GM19463 (cell line): ENCODE measurements at regions not wholly inside any gene's neighbourhood (a gene's known extent, or its start where the extent isn't known, plus 50 kb on each side); places are given as distances from the start of the nearest gene placed in this dataset.
"Not testable (repeated sequence)": the region's sequence is repeated elsewhere in the genome, so short reads cannot be mapped to it uniquely, and the experiment has no call there.

Experiments
- ATAC-seq: cut with Tn5 transposase; IDR thresholded peaks from one replicate; pipeline ENCODE4 v1.9.1; 2021; ENCODE audit warnings: mild to moderate bottlenecking, moderate library complexity; ENCODE audit not compliant: unreplicated experiment

DNA sequence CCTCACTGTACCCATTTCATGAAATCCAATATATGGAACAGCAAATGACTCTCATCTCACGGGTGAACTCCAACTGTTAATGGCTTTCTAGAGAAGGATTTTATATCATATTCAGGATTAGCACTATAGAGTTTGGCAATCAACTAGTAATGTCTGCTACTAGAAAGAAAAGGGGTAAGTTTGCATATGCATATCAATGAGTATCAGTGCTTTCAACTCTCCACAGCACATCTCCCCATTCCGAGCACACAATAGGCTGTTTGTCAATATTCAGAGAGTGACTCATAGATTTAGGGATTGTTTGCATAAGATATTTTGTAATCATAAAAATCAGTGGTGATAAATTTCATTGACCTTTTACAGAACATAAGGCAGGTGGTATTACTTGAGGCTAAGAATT lies 163.2 kb upstream of the LMCD1 start:
- ATAC-seq = no peak

- no peak for ATAC-seq
Observed at GRCh38 chr3:8341821-8342247, 159.8 kb upstream of the LMCD1 start.

DNA sequence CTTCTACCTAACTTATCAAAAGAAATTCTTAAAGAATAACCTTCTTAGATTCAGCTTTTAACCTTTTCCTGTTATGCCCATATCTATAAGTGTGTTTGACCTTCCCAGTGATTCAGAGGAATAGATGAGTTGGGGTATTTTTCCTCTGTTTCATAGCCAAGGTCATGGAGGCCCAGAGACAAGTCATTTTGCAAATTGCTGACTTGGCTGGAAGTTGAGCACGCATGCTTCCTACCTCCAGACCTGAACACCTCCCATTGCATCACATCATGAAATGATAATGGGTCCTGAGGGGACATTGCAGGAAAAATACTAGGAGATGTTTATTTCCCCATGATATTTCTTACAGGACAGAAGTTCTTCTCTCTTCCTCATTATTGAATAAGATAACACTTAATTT lies 158.6 kb upstream of the LMCD1 start:
- ATAC-seq = no peak

DNA sequence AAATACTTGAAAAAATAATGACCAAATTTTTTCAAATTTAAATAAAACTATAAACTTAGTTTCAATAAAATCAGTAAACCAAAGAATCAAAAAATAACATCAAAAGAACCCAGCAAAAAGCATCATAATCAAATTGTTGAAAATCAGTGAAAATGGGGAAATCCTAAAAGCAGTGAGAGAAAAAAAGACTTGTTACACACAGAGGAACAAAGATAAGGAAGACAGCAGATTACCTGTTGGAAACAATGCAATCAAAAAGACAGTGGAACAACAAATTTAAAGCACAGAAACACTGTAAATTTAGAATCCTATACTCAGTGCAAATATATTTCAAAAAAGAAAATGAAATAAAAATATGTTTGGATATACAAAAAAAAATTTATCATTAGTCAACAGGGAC lies 156.2 kb upstream of the LMCD1 start:
- no peak for ATAC-seq

DNA sequence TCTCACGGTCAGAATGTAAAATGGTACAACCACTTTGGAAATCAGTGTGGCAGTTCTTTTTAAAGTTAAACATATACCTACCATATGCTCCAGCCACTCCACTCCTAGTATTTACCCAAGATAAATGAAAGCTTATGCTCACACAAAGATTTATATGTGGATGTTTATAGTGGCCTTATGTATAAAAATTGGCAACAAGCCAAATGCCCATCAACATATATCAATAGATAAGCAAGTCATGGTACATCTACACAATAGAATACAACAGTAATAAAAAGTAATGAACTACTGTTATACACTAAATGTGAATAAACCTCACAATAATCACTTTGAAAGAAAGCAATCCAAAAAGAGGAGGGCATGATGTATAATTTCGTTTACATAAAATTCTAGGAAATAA lies 153.5 kb upstream of the LMCD1 start:
- ATAC-seq = no peak

- ATAC-seq = no peak
Observed at GRCh38 chr3:8352475-8352874, 149.1 kb upstream of the LMCD1 start.

- ATAC-seq = no peak
Observed at GRCh38 chr3:8353364-8353763, 148.3 kb upstream of the LMCD1 start.

DNA sequence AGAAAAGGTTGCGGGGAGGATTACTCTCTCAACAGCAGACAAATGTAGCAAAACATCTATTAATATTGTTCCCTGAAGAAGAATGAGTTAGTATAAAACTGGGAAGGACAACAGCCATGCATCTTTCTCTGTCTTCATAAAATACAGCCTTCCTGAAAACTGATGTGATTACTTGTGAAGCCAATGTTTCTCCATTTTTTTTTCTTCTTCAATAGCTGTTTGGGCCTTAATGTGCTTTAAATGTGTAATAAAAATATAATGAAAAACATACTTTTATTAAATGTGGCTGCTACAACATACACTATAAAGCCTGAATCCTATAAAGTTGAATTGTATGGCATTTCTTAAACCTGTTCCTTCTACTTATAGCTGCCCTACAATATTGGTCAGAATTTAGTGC lies 146.3 kb upstream of the LMCD1 start:
- no peak for ATAC-seq

GRCh38 chr3:8356066-8356465 lies 145.6 kb upstream of the LMCD1 start:
- ATAC-seq = not testable (repeated sequence)

DNA sequence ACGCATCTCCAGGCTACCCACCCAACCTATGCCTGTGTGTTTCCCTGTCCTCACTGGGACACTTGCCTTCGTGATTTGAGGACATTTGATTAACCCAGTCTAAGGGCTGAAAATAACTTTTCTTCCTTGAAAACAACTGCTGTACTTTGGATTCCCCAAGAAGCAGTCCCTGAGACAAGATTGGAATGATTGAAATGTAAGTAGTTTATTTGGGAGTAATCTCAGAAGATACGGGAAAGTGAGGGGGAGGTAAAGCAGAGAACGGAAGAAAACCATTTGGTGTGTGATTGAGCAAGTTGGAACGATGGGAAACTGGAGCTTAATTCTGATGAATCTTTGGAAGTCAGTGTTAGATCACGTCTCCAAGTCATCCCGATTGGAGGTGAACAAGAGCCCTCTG lies 143.8 kb upstream of the LMCD1 start:
- ATAC-seq = no peak

DNA sequence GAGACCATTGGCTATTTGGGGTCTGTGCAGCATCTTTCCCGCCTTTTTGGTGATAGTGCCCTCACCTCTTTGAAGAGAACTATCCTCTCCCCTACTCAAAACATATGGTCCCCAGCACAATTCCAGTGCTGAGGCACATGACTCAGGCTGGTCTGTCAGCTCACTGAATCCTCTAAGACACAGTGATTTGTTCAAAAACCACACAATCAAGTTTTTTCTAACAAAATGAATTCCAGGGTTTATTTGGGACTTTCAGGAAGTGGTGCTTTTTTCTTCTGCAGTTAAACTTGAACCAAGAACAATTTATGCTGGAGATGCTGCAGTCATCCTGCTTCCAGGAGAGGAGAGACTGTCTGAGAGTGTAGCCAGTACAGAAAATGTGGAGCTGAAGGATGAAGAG lies 142.5 kb upstream of the LMCD1 start:
- ATAC-seq = no peak

- ATAC-seq = no peak
Observed at GRCh38 chr3:8363200-8363599, 138.4 kb upstream of the LMCD1 start.

DNA sequence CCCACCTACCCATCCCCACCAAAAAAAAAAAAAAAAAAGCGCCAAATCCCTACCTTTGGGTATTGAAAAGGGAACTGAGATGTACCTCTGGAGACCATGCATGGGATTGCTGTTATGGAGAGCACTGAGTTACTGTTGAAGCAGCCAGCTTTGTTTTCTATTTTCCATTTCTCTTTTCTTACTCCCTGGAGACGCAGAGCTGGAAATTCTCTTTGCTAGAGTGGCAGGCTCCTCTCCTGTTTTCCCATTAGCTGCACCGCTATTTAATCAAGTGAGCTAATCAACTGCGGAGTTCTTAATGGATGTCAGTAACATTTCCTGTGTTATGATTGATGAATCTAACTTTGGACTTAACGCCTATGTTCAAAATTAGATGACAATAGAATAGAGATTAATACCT lies 136.1 kb upstream of the LMCD1 start:
- no peak for ATAC-seq

GRCh38 chr3:8366219-8366810 lies 135.3 kb upstream of the LMCD1 start:
- ATAC-seq = no peak

DNA sequence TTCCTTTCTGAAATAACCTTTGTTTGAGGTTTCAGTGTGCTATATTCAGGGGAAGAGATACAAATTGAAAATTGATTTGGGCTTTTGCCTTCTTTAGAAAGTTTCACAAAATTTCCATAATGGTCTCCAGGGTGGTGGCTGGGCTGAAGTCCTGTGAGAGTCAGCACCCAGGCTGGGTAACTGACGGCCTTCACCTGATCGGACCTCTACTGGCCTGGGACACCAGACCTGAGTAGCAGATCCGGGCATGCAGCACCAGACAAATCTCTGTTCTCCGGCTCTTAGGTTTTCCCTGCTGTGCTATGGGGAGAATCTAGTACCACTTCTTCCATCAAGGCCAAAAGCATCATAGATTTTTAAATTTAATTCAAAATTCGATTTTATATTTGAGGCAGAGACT lies 133.0 kb upstream of the LMCD1 start:
- no peak for ATAC-seq

DNA sequence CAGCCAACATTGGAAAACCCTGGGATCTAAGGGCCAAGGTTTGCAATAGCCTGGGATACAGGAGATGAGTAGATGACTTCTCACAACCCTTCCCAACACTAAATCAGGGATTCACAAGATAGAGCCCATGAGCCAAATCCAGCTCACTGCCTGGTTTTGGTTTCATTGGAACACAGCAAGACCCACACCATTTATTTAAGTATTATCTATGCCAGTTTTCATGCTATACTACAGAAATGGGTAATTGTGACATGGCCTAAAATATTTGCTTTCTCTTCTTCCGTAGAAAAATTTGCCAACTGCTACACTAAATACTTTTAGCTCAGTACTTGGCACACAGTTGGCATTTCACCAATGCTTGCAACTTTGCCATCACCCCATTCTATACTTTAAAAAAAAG lies 132.0 kb upstream of the LMCD1 start:
- no peak for ATAC-seq

GRCh38 chr3:8371085-8371551 lies 130.5 kb upstream of the LMCD1 start:
- ATAC-seq = no peak

DNA sequence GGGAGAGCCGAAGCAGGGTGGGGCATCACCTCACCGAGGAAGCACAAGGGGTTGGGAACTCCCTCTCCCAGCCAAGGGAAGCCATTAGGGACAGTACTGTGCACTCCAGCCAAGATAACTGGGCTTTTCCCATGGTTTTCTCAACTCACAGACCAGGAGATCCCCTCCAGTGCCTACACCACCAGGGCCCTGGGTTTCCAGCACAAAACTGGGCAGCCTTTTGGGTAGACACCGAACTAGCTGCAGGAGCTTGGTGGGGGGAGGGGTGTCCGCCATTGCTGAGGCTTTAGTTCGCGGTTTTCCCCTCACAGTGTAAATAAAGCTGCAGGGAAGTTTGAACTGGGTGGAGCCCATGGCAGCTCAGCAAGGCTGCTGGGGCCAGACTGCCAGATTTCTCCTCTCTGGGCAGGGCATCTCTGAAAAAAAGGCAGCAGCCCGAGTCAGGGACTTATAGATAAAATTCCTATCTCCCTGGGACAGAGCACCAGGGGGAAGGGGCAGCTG lies 129.6 kb upstream of the LMCD1 start:
- ATAC-seq = no peak

- ATAC-seq = no peak
Observed at GRCh38 chr3:8380904-8381704, 120.5 kb upstream of the LMCD1 start.

DNA sequence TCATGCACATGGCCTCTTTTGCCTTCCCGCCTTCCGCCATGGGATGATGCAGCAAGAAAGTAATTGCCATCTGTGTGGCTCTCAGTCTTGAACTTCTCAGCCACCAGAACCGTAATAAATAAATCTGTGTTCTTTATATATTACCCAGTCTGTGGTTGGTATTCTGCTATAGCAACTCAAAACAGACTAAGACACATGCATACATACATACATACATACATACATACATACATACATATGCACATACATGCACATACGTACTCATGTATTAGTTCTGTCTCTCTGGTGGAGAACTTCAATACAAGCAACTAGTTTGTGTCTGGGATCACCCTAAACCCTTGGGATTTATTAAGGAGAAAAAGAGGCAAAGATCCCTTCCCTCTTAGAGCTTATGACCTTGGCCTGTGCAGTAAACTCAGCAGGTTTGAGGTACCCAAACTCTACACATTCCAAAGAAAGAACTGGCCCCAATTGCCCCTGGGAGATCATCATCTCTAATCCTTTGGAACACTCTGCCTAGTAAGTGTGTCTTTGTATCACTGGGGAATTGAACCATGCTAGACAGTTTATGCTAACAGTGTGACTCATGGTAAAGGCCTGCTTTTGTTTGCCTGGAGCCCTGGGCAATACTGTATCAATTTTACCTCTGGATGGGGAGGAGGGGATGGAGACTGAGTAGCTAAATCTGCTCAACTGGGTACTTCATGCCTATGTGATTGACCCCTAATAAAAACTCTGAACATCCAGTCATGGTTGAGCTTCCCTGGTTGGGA lies 115.6 kb upstream of the LMCD1 start:
- no peak for ATAC-seq

GRCh38 chr3:8387571-8387970 lies 114.1 kb upstream of the LMCD1 start:
- no peak for ATAC-seq

DNA sequence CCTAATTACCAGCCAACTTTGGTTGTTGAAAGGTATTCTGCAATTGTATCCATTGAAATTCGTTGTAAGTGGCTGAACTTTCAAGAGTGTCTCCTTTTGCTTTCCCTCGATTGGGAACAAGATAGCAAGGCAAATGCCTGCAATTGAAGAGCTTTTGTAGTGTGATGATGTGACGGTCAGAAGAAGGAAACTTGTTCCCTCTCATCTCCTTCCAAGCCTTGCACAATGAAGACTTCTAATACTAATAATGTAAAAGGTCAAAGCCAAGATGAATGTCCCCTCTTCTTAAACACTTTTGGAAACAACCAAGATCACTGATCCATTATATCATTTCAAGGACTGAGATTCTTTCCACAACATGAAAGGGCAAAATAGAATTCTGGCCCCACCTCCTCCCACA lies 101.9 kb upstream of the LMCD1 start:
- no peak for ATAC-seq
